Thyroid gland (tissue), 4 donors: ENCODE measurements at regions not wholly inside any gene's neighbourhood (a gene's known extent, or its start where the extent isn't known, plus 50 kb on each side); places are given as distances from the start of the nearest gene placed in this dataset.

Source experiments
- POLR2A ChIP-seq, 2 donors: fragments of 450-650 bp; IDR thresholded peaks; one replicate each; pipeline ENCODE4 v1.6.1; 2017; ENCODE audit warnings: antibody characterized with exemption in 2 of 2, mild to moderate bottlenecking in 2 of 2, moderate library complexity in 1 of 2
- TF ChIP-seq, protein P1 (sequence below), 6 experiments: fragments of 200-600 bp in 3 of 6; fragments of 450-650 bp in 3 of 6; sonication (generic) in 3 of 6; IDR thresholded peaks; one replicate each; pipeline ENCODE4 v1.5.1; 2016 to 2019; ENCODE audit warnings: antibody characterized with exemption in 6 of 6, mild to moderate bottlenecking in 2 of 6, inconsistent platforms in 1 of 6, moderate library complexity in 1 of 6

GRCh38 chr12:127479256-127479655, 787.7 kb upstream of the TMEM132C start:
- TF ChIP-seq, protein P1, sequence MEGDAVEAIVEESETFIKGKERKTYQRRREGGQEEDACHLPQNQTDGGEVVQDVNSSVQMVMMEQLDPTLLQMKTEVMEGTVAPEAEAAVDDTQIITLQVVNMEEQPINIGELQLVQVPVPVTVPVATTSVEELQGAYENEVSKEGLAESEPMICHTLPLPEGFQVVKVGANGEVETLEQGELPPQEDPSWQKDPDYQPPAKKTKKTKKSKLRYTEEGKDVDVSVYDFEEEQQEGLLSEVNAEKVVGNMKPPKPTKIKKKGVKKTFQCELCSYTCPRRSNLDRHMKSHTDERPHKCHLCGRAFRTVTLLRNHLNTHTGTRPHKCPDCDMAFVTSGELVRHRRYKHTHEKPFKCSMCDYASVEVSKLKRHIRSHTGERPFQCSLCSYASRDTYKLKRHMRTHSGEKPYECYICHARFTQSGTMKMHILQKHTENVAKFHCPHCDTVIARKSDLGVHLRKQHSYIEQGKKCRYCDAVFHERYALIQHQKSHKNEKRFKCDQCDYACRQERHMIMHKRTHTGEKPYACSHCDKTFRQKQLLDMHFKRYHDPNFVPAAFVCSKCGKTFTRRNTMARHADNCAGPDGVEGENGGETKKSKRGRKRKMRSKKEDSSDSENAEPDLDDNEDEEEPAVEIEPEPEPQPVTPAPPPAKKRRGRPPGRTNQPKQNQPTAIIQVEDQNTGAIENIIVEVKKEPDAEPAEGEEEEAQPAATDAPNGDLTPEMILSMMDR (IDR thresholded peaks at IDR 0.05): no peak
- no peak for TF ChIP-seq POLR2A (IDR thresholded peaks at IDR 0.05)
